Right atrium auricular region (tissue), 2 donors: ENCODE measurements at regions not wholly inside any gene's neighbourhood (a gene's known extent, or its start where the extent isn't known, plus 50 kb on each side); places are given as distances from the start of the nearest gene placed in this dataset.
A peak's percentile ranks its signal among the peaks of the same experiment; 100 is the strongest.

Source experiments
- DNase-seq: peaks from one replicate; pipeline ENCODE4 v3.0.0-alpha.2; 2019; ENCODE audit warnings: low spot score
- H3K27ac ChIP-seq, 2 donors: fragments of 200-600 bp; sonication (generic); 1 replicate in 1 of 2; 2 replicates in 1 of 2; pipeline ENCODE4 v1.5.1; 2016 to 2019
- H3K27me3 ChIP-seq, 2 donors: fragments of 200-600 bp; sonication (generic); one replicate each; pipeline versions ENCODE4 v1.5.1 to v1.6.0; 2017 to 2019
- H3K36me3 ChIP-seq: fragments of 200-600 bp; sonication (generic); one replicate; pipeline ENCODE4 v1.5.1; 2016
- H3K4me1 ChIP-seq, 2 donors: fragments of 200-600 bp; sonication (generic); one replicate each; pipeline versions ENCODE4 v1.5.1 to v1.6.0; 2017 to 2019
- H3K4me3 ChIP-seq, 2 donors: fragments of 200-600 bp; sonication (generic); 1 replicate in 1 of 2; 2 replicates in 1 of 2; pipeline ENCODE4 v1.5.1; 2017 to 2019; ENCODE audit warnings: mild to moderate bottlenecking in 1 of 2, moderate library complexity in 1 of 2
- H3K9me3 ChIP-seq, 2 donors: fragments of 200-600 bp; sonication (generic); one replicate each; pipeline ENCODE4 v1.5.1; 2019
- CTCF ChIP-seq, 2 donors: fragments of 200-600 bp; sonication (generic); IDR thresholded peaks; one replicate each; pipeline ENCODE4 v1.5.1; 2019; ENCODE audit warnings: antibody characterized with exemption in 2 of 2

- DNase-seq, result no peak
- peaks cover 0 to 10% of the 10 kb centered on the region in 2 donors for H3K4me1 ChIP-seq
- H3K27me3 ChIP-seq, result no peaks in the 10 kb centered on the region
- no peaks in the 10 kb centered on the region for H3K36me3 ChIP-seq
- H3K4me3 ChIP-seq, result no peak overlapping the region
- no peak for TF ChIP-seq CTCF (IDR thresholded peaks at IDR 0.05)
- H3K27ac ChIP-seq, result no peak overlapping the region
- H3K9me3 ChIP-seq, result no peaks in the 10 kb centered on the region
Measured at GRCh38 chr4:149886786-149887490, 71.3 kb upstream of the IQCM start.

GRCh38 chr4:149889991-149890390 lies 74.3 kb upstream of the IQCM start:
- no peak for TF ChIP-seq CTCF (IDR thresholded peaks at IDR 0.05)
- H3K9me3 ChIP-seq, result no peaks in the 10 kb centered on the region
- DNase-seq, result no peak
- no peaks in the 10 kb centered on the region for H3K4me1 ChIP-seq
- no peaks in the 10 kb centered on the region for H3K27me3 ChIP-seq
- no peak overlapping the region for H3K27ac ChIP-seq
- no peak overlapping the region for H3K4me3 ChIP-seq
- no peaks in the 10 kb centered on the region for H3K36me3 ChIP-seq

GRCh38 chr4:149890531-149890930 lies 74.9 kb upstream of the IQCM start:
- Histone ChIP-seq H3K4me1 (no peaks in the 10 kb centered on the region), H3K27ac (no peak overlapping the region), H3K4me3 (no peak overlapping the region), H3K27me3 (no peaks in the 10 kb centered on the region), H3K9me3 (no peaks in the 10 kb centered on the region), H3K36me3 (no peaks in the 10 kb centered on the region)
- DNase-seq, result no peak
- TF ChIP-seq CTCF (IDR thresholded peaks at IDR 0.05), result no peak

- Histone ChIP-seq H3K4me1 (no peaks in the 10 kb centered on the region), H3K9me3 (no peaks in the 10 kb centered on the region), H3K4me3 (no peak overlapping the region), H3K27ac (no peak overlapping the region), H3K36me3 (no peaks in the 10 kb centered on the region), H3K27me3 (no peaks in the 10 kb centered on the region)
- TF ChIP-seq CTCF (IDR thresholded peaks at IDR 0.05), result no peak
- DNase-seq, result no peak
Measured at GRCh38 chr4:149891426-149891825, 75.8 kb upstream of the IQCM start.

GRCh38 chr4:149896432-149896831 lies 80.8 kb upstream of the IQCM start:
- no peak overlapping the region for H3K4me3 ChIP-seq
- TF ChIP-seq CTCF (IDR thresholded peaks at IDR 0.05), result peak in 1 of 2 donors; percentile 43
- DNase-seq, result no peak
- no peaks in the 10 kb centered on the region for H3K9me3 ChIP-seq
- no peaks in the 10 kb centered on the region for H3K27me3 ChIP-seq
- no peak overlapping the region for H3K27ac ChIP-seq
- H3K4me1 ChIP-seq, result no peaks in the 10 kb centered on the region
- H3K36me3 ChIP-seq, result no peaks in the 10 kb centered on the region

GRCh38 chr4:149897783-149898182 lies 82.1 kb upstream of the IQCM start:
- no peaks in the 10 kb centered on the region for H3K9me3 ChIP-seq
- no peak overlapping the region for H3K4me3 ChIP-seq
- H3K36me3 ChIP-seq, result no peaks in the 10 kb centered on the region
- H3K27me3 ChIP-seq, result no peaks in the 10 kb centered on the region
- no peak overlapping the region for H3K27ac ChIP-seq
- H3K4me1 ChIP-seq, result no peaks in the 10 kb centered on the region
- no peak for DNase-seq
- peak in 1 of 2 donors; percentile 51 for TF ChIP-seq CTCF (IDR thresholded peaks at IDR 0.05)
